MM.1S (cell line): ENCODE measurements at regions not wholly inside any gene's neighbourhood (a gene's known extent, or its start where the extent isn't known, plus 50 kb on each side); places are given as distances from the start of the nearest gene placed in this dataset.

Experiments
- CTCF ChIP-seq: fragments of 300-600 bp; sonication (generic); IDR thresholded peaks from 2 replicates; pipeline ENCODE4 v1.5.1; 2016; ENCODE audit warnings: antibody characterized with exemption, low read length, mixed read lengths
- EZH2 ChIP-seq: fragments of 300-600 bp; sonication (generic); optimal IDR thresholded peaks from 2 replicates; pipeline ENCODE3; 2017; ENCODE audit warnings: low read depth, mild to moderate bottlenecking, antibody characterized with exemption, low read length, mixed read lengths
- EZH2phosphoT487 ChIP-seq: fragments of 300-600 bp; sonication (generic); IDR thresholded peaks from 2 replicates; pipeline ENCODE4 v1.6.1; 2018; ENCODE audit warnings: antibody characterized with exemption, low read length

GRCh38 chr7:125526092-125526491, 596.5 kb upstream of the POT1 start:
- TF ChIP-seq EZH2 (no peak), CTCF (no peak), EZH2phosphoT487 (no peak)
